ENCODE measurements at regions not wholly inside any gene's neighbourhood (a gene's known extent, or its start where the extent isn't known, plus 50 kb on each side); places are given as distances from the start of the nearest gene placed in this dataset.

DNA sequence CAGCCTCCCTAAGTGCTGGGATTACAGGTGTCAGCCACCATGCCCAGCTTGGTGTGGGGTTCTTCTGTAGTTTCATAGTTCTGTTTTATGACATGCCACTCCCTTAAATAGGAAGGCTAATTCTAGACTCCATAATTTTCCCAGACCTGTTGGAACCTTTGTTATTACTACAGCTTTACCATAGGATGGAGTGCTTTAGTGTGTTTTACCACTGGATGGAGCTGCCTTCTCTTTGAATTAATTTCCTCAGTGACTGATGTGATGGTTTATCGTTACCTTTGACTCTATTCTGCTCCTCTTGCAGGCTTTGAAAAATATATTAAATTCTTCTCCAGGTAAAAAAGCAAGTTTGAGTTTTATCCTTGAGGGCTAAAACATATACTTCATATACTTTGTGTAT, 84.6 kb upstream of the NEK7 start:
- TF ChIP-seq ZNF70 (CRISPR knock-in tag; IDR thresholded peaks at IDR 0.05) (no peak), ARNTL (CRISPR knock-in tag; IDR thresholded peaks at IDR 0.05; ENCODE audit: borderline replicate concordance, low read depth) (no peak), TOX (CRISPR knock-in tag; IDR thresholded peaks at IDR 0.05; ENCODE audit: borderline replicate concordance) (no peak), ZNF565 (CRISPR knock-in tag; conservative IDR thresholded peaks at IDR 0.05; ENCODE audit: low read depth) (no peak), PPARA (CRISPR knock-in tag; IDR thresholded peaks at IDR 0.05; ENCODE audit: borderline replicate concordance) (no peak), ZFP3 (CRISPR knock-in tag; IDR thresholded peaks at IDR 0.05) (no peak), GLIS3 (CRISPR knock-in tag; IDR thresholded peaks at IDR 0.05) (no peak), ZNF8 (CRISPR knock-in tag; IDR thresholded peaks at IDR 0.05) (no peak), RARB (CRISPR knock-in tag; IDR thresholded peaks at IDR 0.05) (no peak), OSR1 (CRISPR knock-in tag; IDR thresholded peaks at IDR 0.05) (no peak), ISL1 (CRISPR knock-in tag; IDR thresholded peaks at IDR 0.05) (no peak), ZC3H10 (CRISPR knock-in tag; IDR thresholded peaks at IDR 0.05) (no peak), ZFP30 (CRISPR knock-in tag; IDR thresholded peaks at IDR 0.05) (no peak), CREB5 (CRISPR knock-in tag; IDR thresholded peaks at IDR 0.05; ENCODE audit: low read depth) (no peak), CSDC2 (CRISPR knock-in tag; IDR thresholded peaks at IDR 0.05) (no peak), SNAI2 (CRISPR knock-in tag; IDR thresholded peaks at IDR 0.05) (no peak), TSHZ2 (CRISPR knock-in tag; IDR thresholded peaks at IDR 0.05) (no peak), BACH2 (CRISPR knock-in tag; IDR thresholded peaks at IDR 0.05; ENCODE audit: borderline replicate concordance) (no peak)
- TF ChIP-seq, protein P1, sequence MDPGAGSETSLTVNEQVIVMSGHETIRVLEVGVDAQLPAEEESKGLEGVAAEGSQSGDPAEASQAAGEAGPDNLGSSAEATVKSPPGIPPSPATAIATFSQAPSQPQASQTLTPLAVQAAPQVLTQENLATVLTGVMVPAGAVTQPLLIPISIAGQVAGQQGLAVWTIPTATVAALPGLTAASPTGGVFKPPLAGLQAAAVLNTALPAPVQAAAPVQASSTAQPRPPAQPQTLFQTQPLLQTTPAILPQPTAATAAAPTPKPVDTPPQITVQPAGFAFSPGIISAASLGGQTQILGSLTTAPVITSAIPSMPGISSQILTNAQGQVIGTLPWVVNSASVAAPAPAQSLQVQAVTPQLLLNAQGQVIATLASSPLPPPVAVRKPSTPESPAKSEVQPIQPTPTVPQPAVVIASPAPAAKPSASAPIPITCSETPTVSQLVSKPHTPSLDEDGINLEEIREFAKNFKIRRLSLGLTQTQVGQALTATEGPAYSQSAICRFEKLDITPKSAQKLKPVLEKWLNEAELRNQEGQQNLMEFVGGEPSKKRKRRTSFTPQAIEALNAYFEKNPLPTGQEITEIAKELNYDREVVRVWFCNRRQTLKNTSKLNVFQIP (CRISPR knock-in tag; IDR thresholded peaks at IDR 0.05; ENCODE audit: borderline replicate concordance, low read depth) = no peak
- TF ChIP-seq, protein P2, sequence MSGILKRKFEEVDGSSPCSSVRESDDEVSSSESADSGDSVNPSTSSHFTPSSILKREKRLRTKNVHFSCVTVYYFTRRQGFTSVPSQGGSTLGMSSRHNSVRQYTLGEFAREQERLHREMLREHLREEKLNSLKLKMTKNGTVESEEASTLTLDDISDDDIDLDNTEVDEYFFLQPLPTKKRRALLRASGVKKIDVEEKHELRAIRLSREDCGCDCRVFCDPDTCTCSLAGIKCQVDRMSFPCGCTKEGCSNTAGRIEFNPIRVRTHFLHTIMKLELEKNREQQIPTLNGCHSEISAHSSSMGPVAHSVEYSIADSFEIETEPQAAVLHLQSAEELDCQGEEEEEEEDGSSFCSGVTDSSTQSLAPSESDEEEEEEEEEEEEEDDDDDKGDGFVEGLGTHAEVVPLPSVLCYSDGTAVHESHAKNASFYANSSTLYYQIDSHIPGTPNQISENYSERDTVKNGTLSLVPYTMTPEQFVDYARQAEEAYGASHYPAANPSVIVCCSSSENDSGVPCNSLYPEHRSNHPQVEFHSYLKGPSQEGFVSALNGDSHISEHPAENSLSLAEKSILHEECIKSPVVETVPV (CRISPR knock-in tag; IDR thresholded peaks at IDR 0.05) = no peak
- ATAC-seq = 0 out of 3 replicates have a peak, but pooled peaks have one; percentile 25

- TF ChIP-seq ZFP3 (CRISPR knock-in tag; IDR thresholded peaks at IDR 0.05) = no peak
- TF ChIP-seq ESRRG (CRISPR knock-in tag; IDR thresholded peaks at IDR 0.05) = no peak
- TF ChIP-seq CSDC2 (CRISPR knock-in tag; IDR thresholded peaks at IDR 0.05) = no peak
- no peak for TF ChIP-seq BACH2 (CRISPR knock-in tag; IDR thresholded peaks at IDR 0.05; ENCODE audit: borderline replicate concordance)
- TF ChIP-seq RARB (CRISPR knock-in tag; IDR thresholded peaks at IDR 0.05) = no peak
- TF ChIP-seq, protein P2 (CRISPR knock-in tag; IDR thresholded peaks at IDR 0.05) = no peak
- TF ChIP-seq PPARA (CRISPR knock-in tag; IDR thresholded peaks at IDR 0.05; ENCODE audit: borderline replicate concordance) = no peak
- TF ChIP-seq ARNTL (CRISPR knock-in tag; IDR thresholded peaks at IDR 0.05; ENCODE audit: borderline replicate concordance, low read depth) = no peak
- no peak for TF ChIP-seq CREB5 (CRISPR knock-in tag; IDR thresholded peaks at IDR 0.05; ENCODE audit: low read depth)
- no peak for TF ChIP-seq ZNF565 (CRISPR knock-in tag; conservative IDR thresholded peaks at IDR 0.05; ENCODE audit: low read depth)
- no peak for TF ChIP-seq TSHZ2 (CRISPR knock-in tag; IDR thresholded peaks at IDR 0.05)
- TF ChIP-seq ZNF70 (CRISPR knock-in tag; IDR thresholded peaks at IDR 0.05) = no peak
- no peak for TF ChIP-seq ZNF8 (CRISPR knock-in tag; IDR thresholded peaks at IDR 0.05)
- no peak for TF ChIP-seq TCF4 (CRISPR knock-in tag; IDR thresholded peaks at IDR 0.05; ENCODE audit: borderline replicate concordance)
- no peak for TF ChIP-seq SNAI2 (CRISPR knock-in tag; IDR thresholded peaks at IDR 0.05)
- ATAC-seq = no peak
These were observed 81.5 kb upstream of the NEK7 start for GRCh38 chr1:198075296-198075695.
